ENCODE measurements at regions not wholly inside any gene's neighbourhood (a gene's known extent, or its start where the extent isn't known, plus 50 kb on each side); places are given as distances from the start of the nearest gene placed in this dataset.

DNA sequence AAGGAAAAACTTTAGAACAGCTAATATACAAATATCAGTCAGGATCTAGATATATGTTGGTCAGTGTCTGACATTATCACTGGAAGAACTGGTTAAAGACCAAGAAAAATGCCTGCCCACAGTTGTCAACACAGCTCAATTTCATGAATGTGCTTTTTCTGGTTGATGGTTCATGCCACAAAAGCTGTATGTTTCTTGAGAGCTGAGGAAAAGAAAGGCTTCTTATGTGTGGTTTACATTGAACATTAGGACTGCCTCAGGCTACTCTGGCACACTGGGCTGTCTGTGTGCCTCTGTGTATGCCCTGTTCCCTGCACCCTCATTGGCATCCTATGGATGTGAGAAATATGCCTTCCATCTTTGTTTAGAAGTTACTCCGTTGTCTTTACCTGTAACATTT is 218.8 kb upstream of the RGS6 start:
- TF ChIP-seq, protein P1, sequence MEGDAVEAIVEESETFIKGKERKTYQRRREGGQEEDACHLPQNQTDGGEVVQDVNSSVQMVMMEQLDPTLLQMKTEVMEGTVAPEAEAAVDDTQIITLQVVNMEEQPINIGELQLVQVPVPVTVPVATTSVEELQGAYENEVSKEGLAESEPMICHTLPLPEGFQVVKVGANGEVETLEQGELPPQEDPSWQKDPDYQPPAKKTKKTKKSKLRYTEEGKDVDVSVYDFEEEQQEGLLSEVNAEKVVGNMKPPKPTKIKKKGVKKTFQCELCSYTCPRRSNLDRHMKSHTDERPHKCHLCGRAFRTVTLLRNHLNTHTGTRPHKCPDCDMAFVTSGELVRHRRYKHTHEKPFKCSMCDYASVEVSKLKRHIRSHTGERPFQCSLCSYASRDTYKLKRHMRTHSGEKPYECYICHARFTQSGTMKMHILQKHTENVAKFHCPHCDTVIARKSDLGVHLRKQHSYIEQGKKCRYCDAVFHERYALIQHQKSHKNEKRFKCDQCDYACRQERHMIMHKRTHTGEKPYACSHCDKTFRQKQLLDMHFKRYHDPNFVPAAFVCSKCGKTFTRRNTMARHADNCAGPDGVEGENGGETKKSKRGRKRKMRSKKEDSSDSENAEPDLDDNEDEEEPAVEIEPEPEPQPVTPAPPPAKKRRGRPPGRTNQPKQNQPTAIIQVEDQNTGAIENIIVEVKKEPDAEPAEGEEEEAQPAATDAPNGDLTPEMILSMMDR (conservative IDR thresholded peaks at IDR 0.05; ENCODE audit: low read depth in 2 of 2) = no peak
- TF ChIP-seq EZH2 (IDR thresholded peaks at IDR 0.05; ENCODE audit: low read depth, unreplicated experiment) = no peak
- no peak for TF ChIP-seq CREB1 (CRISPR knock-in tag; IDR thresholded peaks at IDR 0.05; ENCODE audit: low read depth)
- TF ChIP-seq ZNF331 (CRISPR knock-in tag; IDR thresholded peaks at IDR 0.05; ENCODE audit: low read depth) = no peak
- no peak for TF ChIP-seq POLR2AphosphoS5 (IDR thresholded peaks at IDR 0.05; ENCODE audit: low read depth)
- TF ChIP-seq STAT1 (IDR thresholded peaks at IDR 0.05; ENCODE audit: unreplicated experiment) = no peak
- TF ChIP-seq REST (IDR thresholded peaks at IDR 0.05; ENCODE audit: unreplicated experiment) = no peak
- TF ChIP-seq EZH2phosphoT487 (IDR thresholded peaks at IDR 0.05; ENCODE audit: unreplicated experiment) = no peak
- TF ChIP-seq ZNF114 (CRISPR knock-in tag; IDR thresholded peaks at IDR 0.05) = no peak
- TF ChIP-seq ETS1 (IDR thresholded peaks at IDR 0.05) = no peak
- TF ChIP-seq NANOG (IDR thresholded peaks at IDR 0.05; ENCODE audit: borderline replicate concordance) = no peak
- TF ChIP-seq JUNB (IDR thresholded peaks at IDR 0.05; ENCODE audit: unreplicated experiment) = no peak

All from GM23338 (cell line).